Panc1 (cell line): ENCODE measurements at regions not wholly inside any gene's neighbourhood (a gene's known extent, or its start where the extent isn't known, plus 50 kb on each side); places are given as distances from the start of the nearest gene placed in this dataset.

Experiments
- ATAC-seq: fragments of 200-7000 bp; cut with Tn5 transposase; 2 replicates; pipeline ENCODE4 v1.9.1; 2020; ENCODE audit warnings: mild to moderate bottlenecking, moderate library complexity
- BruUV-seq: library from RNA; stranded (reverse); fragments of 400-500 nt; replicated peaks from 2 replicates; lab custom pipeline; 2021; lab: Mats Ljungman, UMichigan
- CTCF ChIA-PET: fragments of 300-600 bp; sonication (Branson Sonifier 250); formaldehyde crosslinking; loops from one replicate; lab custom pipeline; 2022; ENCODE audit warnings: antibody characterized with exemption; lab: Charles Lee
- POLR2A ChIA-PET: fragments of 300-600 bp; sonication (Branson Sonifier 250); formaldehyde crosslinking; loops from one replicate; lab custom pipeline; 2022; ENCODE audit warnings: antibody characterized with exemption; lab: Charles Lee
- DNase-seq: peaks from one replicate; pipeline ENCODE4 v3.0.0-alpha.2; 2010; ENCODE audit warnings: low read depth, low spot score
- H3K27ac ChIP-seq: 2 replicates; pipeline ENCODE4 v1.5.1; 2011; ENCODE audit warnings: mild to moderate bottlenecking, low read length, inconsistent platforms
- H3K27me3 ChIP-seq: fragments of 200-500 bp; sonication (Bioruptor generic); 2 replicates; pipeline ENCODE4 v1.6.0; 2014; ENCODE audit warnings: low read length, inconsistent platforms; ENCODE audit not compliant: control insufficient read depth, insufficient read depth
- H3K36me3 ChIP-seq: fragments of 200-500 bp; sonication (Bioruptor generic); 2 replicates; pipeline ENCODE4 v1.5.1; 2014; ENCODE audit warnings: inconsistent platforms, mild to moderate bottlenecking, low read length, moderate library complexity; ENCODE audit not compliant: control insufficient read depth, insufficient read depth
- H3K4me1 ChIP-seq: 2 replicates; pipeline ENCODE4 v1.5.1; 2011; ENCODE audit warnings: inconsistent platforms, mild to moderate bottlenecking, low read length, moderate library complexity; ENCODE audit not compliant: control insufficient read depth, insufficient read depth
- H3K4me3 ChIP-seq, 2 experiments: 2 replicates each; pipeline ENCODE4 v1.5.1; 2011 to 2012; ENCODE audit warnings: low read depth in 2 of 2, low read length in 2 of 2, mild to moderate bottlenecking in 2 of 2, inconsistent platforms in 1 of 2, moderate library complexity in 1 of 2
- H3K9me3 ChIP-seq: fragments of 200-500 bp; sonication (Bioruptor generic); 2 replicates; pipeline ENCODE4 v1.5.1; 2014; ENCODE audit warnings: low read depth, mild to moderate bottlenecking, inconsistent platforms, low read length, moderate library complexity; ENCODE audit not compliant: control insufficient read depth, insufficient read depth
- CTCF ChIP-seq: fragments of 450-650 bp; IDR thresholded peaks from 2 replicates; pipeline ENCODE4 v1.5.1; 2017; ENCODE audit warnings: mild to moderate bottlenecking
- POLR2AphosphoS5 ChIP-seq: IDR thresholded peaks from 2 replicates; pipeline ENCODE4 v1.6.1; 2012; ENCODE audit warnings: mild to moderate bottlenecking, low read depth, low read length, moderate library complexity
- REST ChIP-seq, 2 experiments: IDR thresholded peaks; 2 replicates each; pipeline ENCODE4 v1.6.1; 2011 to 2012; ENCODE audit warnings: low read depth in 2 of 2, control low read depth in 1 of 2, low read length in 1 of 2, mild to moderate bottlenecking in 1 of 2, moderate library complexity in 1 of 2; ENCODE audit not compliant: insufficient read depth in 1 of 2
- SIN3A ChIP-seq: IDR thresholded peaks from 2 replicates; pipeline ENCODE4 v1.6.1; 2012; ENCODE audit warnings: low read depth, mild to moderate bottlenecking, low read length, moderate library complexity, borderline replicate concordance; ENCODE audit not compliant: insufficient read depth
- TCF7L2 ChIP-seq: IDR thresholded peaks from 2 replicates; pipeline ENCODE4 v1.6.1; 2011; ENCODE audit warnings: mild to moderate bottlenecking, low read depth, low read length, inconsistent platforms
- in situ Hi-C: cut with HindIII; loops from 2 replicates; pipeline ENCODE4 v1.10.0; 2016; ENCODE audit warnings: low sequenced_read_pairs, low pct_unique_long_range_greater_than_20kb
- intact Hi-C: fragments of 100-400 bp; cut with micrococcal nuclease; formaldehyde crosslinking; loops from one replicate; pipeline ENCODE4 v1.10.0; 2022; ENCODE audit not compliant: unreplicated experiment

- CTCF ChIA-PET: no interaction called here
- no peaks in the 10 kb centered on the region for H3K27me3 ChIP-seq
- in situ Hi-C loops: no loop called here
- H3K9me3 ChIP-seq: no peaks in the 10 kb centered on the region
- no peak for DNase-seq
- no peak overlapping the region for H3K4me3 ChIP-seq
- H3K4me1 ChIP-seq: no peaks in the 10 kb centered on the region
- BruUV-seq: no TSS peak
- H3K36me3 ChIP-seq: no peaks in the 10 kb centered on the region
- intact Hi-C loops: no loop called here
- TF ChIP-seq POLR2AphosphoS5 (no peak), CTCF (no peak), SIN3A (no peak), REST (IDR thresholded peaks at IDR 0.05; ENCODE audit: insufficient read depth in 1 of 2, low read depth in 2 of 2, low read length in 1 of 2) (no peak), TCF7L2 (no peak)
- no peak for ATAC-seq
- POLR2A ChIA-PET: no interaction called here
- no peak overlapping the region for H3K27ac ChIP-seq
Observed at GRCh38 chr4:147207911-147208310, 262.2 kb upstream of the TTC29 start.

GRCh38 chr4:147217655-147218054 is 263.2 kb upstream of the EDNRA start:
- in situ Hi-C loops: no loop called here
- H3K4me1 ChIP-seq: no peaks in the 10 kb centered on the region
- no peak for DNase-seq
- no peaks in the 10 kb centered on the region for H3K9me3 ChIP-seq
- no peak for TF ChIP-seq SIN3A
- TF ChIP-seq POLR2AphosphoS5: no peak
- TF ChIP-seq REST (IDR thresholded peaks at IDR 0.05; ENCODE audit: insufficient read depth in 1 of 2, low read depth in 2 of 2, low read length in 1 of 2): no peak
- TF ChIP-seq CTCF: no peak
- no peak for TF ChIP-seq TCF7L2
- no peaks in the 10 kb centered on the region for H3K27me3 ChIP-seq
- no peak overlapping the region for H3K4me3 ChIP-seq
- no peaks in the 10 kb centered on the region for H3K36me3 ChIP-seq
- no TSS peak for BruUV-seq
- no peak overlapping the region for H3K27ac ChIP-seq
- intact Hi-C loops: no loop called here
- ChIA-PET CTCF (no interaction called here), POLR2A (no interaction called here)
- ATAC-seq: no peak
